Muscle layer of duodenum (tissue), 2 donors: ENCODE measurements at regions not wholly inside any gene's neighbourhood (a gene's known extent, or its start where the extent isn't known, plus 50 kb on each side); places are given as distances from the start of the nearest gene placed in this dataset.

Experiments used
- H3K27ac ChIP-seq: one replicate; pipeline ENCODE4 v1.7.0; 2013; ENCODE audit warnings: mild to moderate bottlenecking, low read length
- H3K27me3 ChIP-seq: one replicate; pipeline ENCODE4 v1.7.0; 2013; ENCODE audit warnings: low read depth, mild to moderate bottlenecking, control low read depth, low read length
- H3K36me3 ChIP-seq, 2 donors: one replicate each; pipeline ENCODE4 v1.7.0; 2013; ENCODE audit warnings: low read length in 2 of 2, control low read depth in 1 of 2, mild to moderate bottlenecking in 1 of 2; ENCODE audit not compliant: insufficient read depth in 2 of 2, control insufficient read depth in 1 of 2
- H3K4me1 ChIP-seq, 2 donors: one replicate each; pipeline ENCODE4 v1.7.0; 2013; ENCODE audit warnings: low read length in 2 of 2, mild to moderate bottlenecking in 2 of 2, control low read depth in 1 of 2, moderate library complexity in 1 of 2; ENCODE audit not compliant: insufficient read depth in 2 of 2, control insufficient read depth in 1 of 2
- H3K4me3 ChIP-seq, 2 donors: one replicate each; pipeline ENCODE4 v1.7.0; 2013; ENCODE audit warnings: low read length in 2 of 2, low read depth in 1 of 2, mild to moderate bottlenecking in 1 of 2
- H3K9me3 ChIP-seq, 2 donors: one replicate each; pipeline ENCODE4 v1.7.0; 2013; ENCODE audit warnings: low read length in 2 of 2, control low read depth in 1 of 2, mild to moderate bottlenecking in 1 of 2; ENCODE audit not compliant: control insufficient read depth in 1 of 2
- donor health status: healthy.

GRCh38 chr4:1472148-1472797 is 66.0 kb upstream of the NKX1-1 start:
- peaks cover 0 to 11% of the 10 kb centered on the region in 2 donors for H3K4me1 ChIP-seq
- no peaks in the 10 kb centered on the region for H3K36me3 ChIP-seq
- H3K27me3 ChIP-seq = no peaks in the 10 kb centered on the region
- H3K27ac ChIP-seq = no peak overlapping the region
- H3K9me3 ChIP-seq = peaks cover 0 to 2% of the 10 kb centered on the region in 2 donors
- H3K4me3 ChIP-seq = no peak overlapping the region

- Histone ChIP-seq H3K27me3 (no peaks in the 10 kb centered on the region), H3K4me1 (peaks cover 0 to 11% of the 10 kb centered on the region in 2 donors), H3K4me3 (no peak overlapping the region)
Measured at GRCh38 chr4:1471443-1472147, 65.4 kb upstream of the NKX1-1 start.

GRCh38 chr4:1470816-1471442 is 64.7 kb upstream of the NKX1-1 start:
- no peaks in the 10 kb centered on the region for H3K27me3 ChIP-seq
- no peak overlapping the region for H3K27ac ChIP-seq

More at GRCh38 chr4:1471443-1472147, 65.4 kb upstream of the NKX1-1 start:
- H3K9me3 ChIP-seq = no peaks in the 10 kb centered on the region
- H3K27ac ChIP-seq = no peak overlapping the region
- H3K36me3 ChIP-seq = no peaks in the 10 kb centered on the region

GRCh38 chr4:1470393-1470670 is 64.1 kb upstream of the NKX1-1 start:
- Histone ChIP-seq H3K36me3 (no peaks in the 10 kb centered on the region), H3K9me3 (no peaks in the 10 kb centered on the region), H3K27ac (no peak overlapping the region), H3K4me3 (no peak overlapping the region), H3K27me3 (no peaks in the 10 kb centered on the region), H3K4me1 (peaks cover 0 to 11% of the 10 kb centered on the region in 2 donors)

More at GRCh38 chr4:1470816-1471442, 64.7 kb upstream of the NKX1-1 start:
- Histone ChIP-seq H3K4me1 (peaks cover 0 to 11% of the 10 kb centered on the region in 2 donors), H3K4me3 (no peak overlapping the region), H3K9me3 (no peaks in the 10 kb centered on the region), H3K36me3 (no peaks in the 10 kb centered on the region)

GRCh38 chr4:1469607-1470392 is 63.6 kb upstream of the NKX1-1 start:
- Histone ChIP-seq H3K27ac (no peak overlapping the region), H3K27me3 (no peaks in the 10 kb centered on the region), H3K4me1 (peaks cover 0 to 11% of the 10 kb centered on the region in 2 donors), H3K9me3 (no peaks in the 10 kb centered on the region), H3K4me3 (no peak overlapping the region), H3K36me3 (no peaks in the 10 kb centered on the region)

GRCh38 chr4:1469043-1469442 is 62.8 kb upstream of the NKX1-1 start:
- H3K27me3 ChIP-seq = no peaks in the 10 kb centered on the region
- no peaks in the 10 kb centered on the region for H3K36me3 ChIP-seq
- peaks cover 0 to 11% of the 10 kb centered on the region in 2 donors for H3K4me1 ChIP-seq
- no peaks in the 10 kb centered on the region for H3K9me3 ChIP-seq
- H3K27ac ChIP-seq = no peak overlapping the region
- no peak overlapping the region for H3K4me3 ChIP-seq

- Histone ChIP-seq H3K27me3 (peaks cover 4% of the 10 kb centered on the region), H3K4me3 (no peak overlapping the region), H3K36me3 (no peaks in the 10 kb centered on the region), H3K4me1 (peaks cover 0 to 11% of the 10 kb centered on the region in 2 donors), H3K9me3 (no peaks in the 10 kb centered on the region), H3K27ac (no peak overlapping the region)
Measured at GRCh38 chr4:1467581-1468458, 61.6 kb upstream of the NKX1-1 start.

- peaks cover 4% of the 10 kb centered on the region for H3K27me3 ChIP-seq
Measured at GRCh38 chr4:1466863-1467165, 60.6 kb upstream of the NKX1-1 start.

GRCh38 chr4:1466034-1466862 is 60.0 kb upstream of the NKX1-1 start:
- no peak overlapping the region for H3K27ac ChIP-seq
- H3K36me3 ChIP-seq = no peaks in the 10 kb centered on the region
- no peak overlapping the region for H3K4me3 ChIP-seq
- H3K4me1 ChIP-seq = no peaks in the 10 kb centered on the region
- peaks cover 4% of the 10 kb centered on the region for H3K27me3 ChIP-seq
- H3K9me3 ChIP-seq = no peaks in the 10 kb centered on the region

More at GRCh38 chr4:1466863-1467165, 60.6 kb upstream of the NKX1-1 start:
- Histone ChIP-seq H3K36me3 (no peaks in the 10 kb centered on the region), H3K4me1 (peaks cover 0 to 3% of the 10 kb centered on the region in 2 donors), H3K4me3 (no peak overlapping the region), H3K27ac (no peak overlapping the region), H3K9me3 (no peaks in the 10 kb centered on the region)
